H1 (cell line): ENCODE measurements at regions not wholly inside any gene's neighbourhood (a gene's known extent, or its start where the extent isn't known, plus 50 kb on each side); places are given as distances from the start of the nearest gene placed in this dataset.

Source experiments
- CREB1 ChIP-seq: IDR thresholded peaks from 2 replicates; pipeline ENCODE4 v1.6.1; 2012; ENCODE audit warnings: inconsistent platforms
- TF ChIP-seq, protein P1 (sequence below), 3 experiments: IDR thresholded peaks; 1 replicate in 2 of 3; 2 replicates in 1 of 3; pipeline versions ENCODE4 v1.5.1 to v1.6.1; 2011; ENCODE audit warnings: low read length in 3 of 3, mild to moderate bottlenecking in 3 of 3, inconsistent platforms in 2 of 3, low read depth in 1 of 3, moderate library complexity in 1 of 3; ENCODE audit not compliant: insufficient read depth in 1 of 3; ENCODE audit errors: control extremely low read depth in 1 of 3

DNA sequence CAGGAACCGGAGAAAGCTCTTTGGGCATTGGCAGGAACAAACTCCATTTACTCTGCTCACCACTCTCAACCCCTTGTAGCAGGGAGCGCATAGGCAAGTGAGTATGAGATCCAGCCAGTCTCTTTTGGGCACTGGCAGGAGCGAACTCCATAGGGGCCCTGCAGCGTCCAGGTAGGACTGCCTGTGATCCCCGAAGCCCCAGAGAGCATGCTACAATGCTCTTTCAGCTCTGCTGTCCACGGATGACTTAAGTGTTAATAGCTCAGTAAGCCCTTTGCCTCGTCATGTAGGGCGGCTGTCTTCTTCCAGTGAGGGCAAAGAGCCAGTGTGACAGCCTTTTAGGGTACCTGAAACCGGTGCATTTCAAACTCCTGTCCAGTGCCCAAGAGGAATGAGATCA, 1525.6 kb upstream of the RAG2 start:
- TF ChIP-seq CREB1, result no peak
- TF ChIP-seq, protein P1, sequence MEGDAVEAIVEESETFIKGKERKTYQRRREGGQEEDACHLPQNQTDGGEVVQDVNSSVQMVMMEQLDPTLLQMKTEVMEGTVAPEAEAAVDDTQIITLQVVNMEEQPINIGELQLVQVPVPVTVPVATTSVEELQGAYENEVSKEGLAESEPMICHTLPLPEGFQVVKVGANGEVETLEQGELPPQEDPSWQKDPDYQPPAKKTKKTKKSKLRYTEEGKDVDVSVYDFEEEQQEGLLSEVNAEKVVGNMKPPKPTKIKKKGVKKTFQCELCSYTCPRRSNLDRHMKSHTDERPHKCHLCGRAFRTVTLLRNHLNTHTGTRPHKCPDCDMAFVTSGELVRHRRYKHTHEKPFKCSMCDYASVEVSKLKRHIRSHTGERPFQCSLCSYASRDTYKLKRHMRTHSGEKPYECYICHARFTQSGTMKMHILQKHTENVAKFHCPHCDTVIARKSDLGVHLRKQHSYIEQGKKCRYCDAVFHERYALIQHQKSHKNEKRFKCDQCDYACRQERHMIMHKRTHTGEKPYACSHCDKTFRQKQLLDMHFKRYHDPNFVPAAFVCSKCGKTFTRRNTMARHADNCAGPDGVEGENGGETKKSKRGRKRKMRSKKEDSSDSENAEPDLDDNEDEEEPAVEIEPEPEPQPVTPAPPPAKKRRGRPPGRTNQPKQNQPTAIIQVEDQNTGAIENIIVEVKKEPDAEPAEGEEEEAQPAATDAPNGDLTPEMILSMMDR (IDR thresholded peaks at IDR 0.05; ENCODE audit: control extremely low read depth in 1 of 3, insufficient read depth in 1 of 3, low read depth in 1 of 3, low read length in 3 of 3), result no peak
